ENCODE measurements at regions not wholly inside any gene's neighbourhood (a gene's known extent, or its start where the extent isn't known, plus 50 kb on each side); places are given as distances from the start of the nearest gene placed in this dataset.
"Not testable (repeated sequence)": the region's sequence is repeated elsewhere in the genome, so short reads cannot be mapped to it uniquely, and the experiment has no call there.

DNA sequence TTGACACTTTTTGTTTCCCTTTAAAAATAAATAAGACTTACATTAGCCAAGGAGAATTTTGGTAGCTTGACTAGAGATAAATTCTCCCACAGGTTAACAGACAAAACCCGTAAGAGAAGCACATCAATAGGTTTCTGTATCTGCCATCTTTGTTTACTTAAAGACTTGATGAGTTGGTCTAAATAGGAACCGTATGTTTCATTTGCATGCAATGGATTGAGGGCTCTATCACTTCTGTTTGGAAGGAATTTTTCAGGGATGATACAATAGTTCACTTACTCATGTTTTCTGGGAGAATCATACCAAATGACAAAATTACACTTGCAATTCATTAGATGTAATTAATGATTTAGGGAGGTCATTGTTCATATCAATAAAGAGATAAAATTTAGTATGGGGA is 631.5 kb upstream of the NR2F2 start:
- no peak for DNase-seq (ENCODE audit: low read depth)
- no peak overlapping the region for H3K4me3 ChIP-seq (ENCODE audit: control insufficient read depth, low read depth, low read length)
- TF ChIP-seq, protein P1, sequence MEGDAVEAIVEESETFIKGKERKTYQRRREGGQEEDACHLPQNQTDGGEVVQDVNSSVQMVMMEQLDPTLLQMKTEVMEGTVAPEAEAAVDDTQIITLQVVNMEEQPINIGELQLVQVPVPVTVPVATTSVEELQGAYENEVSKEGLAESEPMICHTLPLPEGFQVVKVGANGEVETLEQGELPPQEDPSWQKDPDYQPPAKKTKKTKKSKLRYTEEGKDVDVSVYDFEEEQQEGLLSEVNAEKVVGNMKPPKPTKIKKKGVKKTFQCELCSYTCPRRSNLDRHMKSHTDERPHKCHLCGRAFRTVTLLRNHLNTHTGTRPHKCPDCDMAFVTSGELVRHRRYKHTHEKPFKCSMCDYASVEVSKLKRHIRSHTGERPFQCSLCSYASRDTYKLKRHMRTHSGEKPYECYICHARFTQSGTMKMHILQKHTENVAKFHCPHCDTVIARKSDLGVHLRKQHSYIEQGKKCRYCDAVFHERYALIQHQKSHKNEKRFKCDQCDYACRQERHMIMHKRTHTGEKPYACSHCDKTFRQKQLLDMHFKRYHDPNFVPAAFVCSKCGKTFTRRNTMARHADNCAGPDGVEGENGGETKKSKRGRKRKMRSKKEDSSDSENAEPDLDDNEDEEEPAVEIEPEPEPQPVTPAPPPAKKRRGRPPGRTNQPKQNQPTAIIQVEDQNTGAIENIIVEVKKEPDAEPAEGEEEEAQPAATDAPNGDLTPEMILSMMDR (IDR thresholded peaks at IDR 0.05; ENCODE audit: control insufficient read depth, insufficient read depth, low read depth, low read length, missing control alignments), result no peak

GRCh38 chr15:95699578-95699977 is 630.9 kb upstream of the NR2F2 start:
- TF ChIP-seq, protein P1 (IDR thresholded peaks at IDR 0.05; ENCODE audit: control insufficient read depth, insufficient read depth, low read depth, low read length, missing control alignments), result no peak
- no peak for DNase-seq (ENCODE audit: low read depth)
- H3K4me3 ChIP-seq (ENCODE audit: control insufficient read depth, low read depth, low read length), result no peak overlapping the region

DNA sequence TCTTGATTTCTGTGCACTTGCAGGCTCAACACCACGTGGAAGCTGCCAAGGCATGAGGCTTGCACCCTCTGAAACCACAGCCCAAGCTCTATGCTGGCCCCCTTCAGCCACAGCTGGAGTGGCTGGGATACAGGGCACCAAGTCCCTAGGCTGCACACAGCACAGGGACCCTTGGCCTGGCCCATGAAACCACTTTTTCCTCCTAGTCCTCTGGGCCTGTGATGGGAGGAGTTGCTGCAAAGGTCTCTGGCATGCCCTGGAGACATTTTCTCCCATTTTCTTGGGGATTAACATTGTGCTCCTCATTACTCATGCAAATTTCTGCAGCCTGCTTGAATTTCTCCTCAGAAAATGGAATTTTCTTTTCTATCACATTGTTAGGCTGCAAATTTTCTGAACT is 629.8 kb upstream of the NR2F2 start:
- DNase-seq (ENCODE audit: low read depth); H3K4me3 ChIP-seq (ENCODE audit: control insufficient read depth, low read depth, low read length): not testable (repeated sequence)

DNA sequence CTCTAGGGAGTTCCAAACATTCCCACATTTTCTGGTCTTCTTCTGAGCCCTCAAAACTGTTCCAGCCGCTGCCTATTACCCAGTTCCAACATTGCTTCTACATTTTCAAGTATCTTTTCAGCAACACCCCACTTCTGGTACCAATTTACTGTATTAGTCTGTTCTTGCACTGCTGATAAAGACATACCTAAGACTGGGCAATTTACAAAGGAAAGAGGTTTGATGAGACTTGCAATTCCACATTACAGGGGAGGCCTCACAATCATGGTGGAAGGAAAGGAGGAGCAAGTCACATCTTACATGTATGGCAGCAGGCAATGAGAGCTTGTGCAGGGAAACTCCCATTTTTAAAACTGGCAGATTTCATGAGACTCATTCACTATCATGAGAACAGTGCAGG is 629.1 kb upstream of the NR2F2 start:
- no peak for DNase-seq (ENCODE audit: low read depth)
- TF ChIP-seq, protein P1 (IDR thresholded peaks at IDR 0.05; ENCODE audit: control insufficient read depth, insufficient read depth, low read depth, low read length, missing control alignments), result no peak
- H3K4me3 ChIP-seq (ENCODE audit: control insufficient read depth, low read depth, low read length), result no peak overlapping the region

DNA sequence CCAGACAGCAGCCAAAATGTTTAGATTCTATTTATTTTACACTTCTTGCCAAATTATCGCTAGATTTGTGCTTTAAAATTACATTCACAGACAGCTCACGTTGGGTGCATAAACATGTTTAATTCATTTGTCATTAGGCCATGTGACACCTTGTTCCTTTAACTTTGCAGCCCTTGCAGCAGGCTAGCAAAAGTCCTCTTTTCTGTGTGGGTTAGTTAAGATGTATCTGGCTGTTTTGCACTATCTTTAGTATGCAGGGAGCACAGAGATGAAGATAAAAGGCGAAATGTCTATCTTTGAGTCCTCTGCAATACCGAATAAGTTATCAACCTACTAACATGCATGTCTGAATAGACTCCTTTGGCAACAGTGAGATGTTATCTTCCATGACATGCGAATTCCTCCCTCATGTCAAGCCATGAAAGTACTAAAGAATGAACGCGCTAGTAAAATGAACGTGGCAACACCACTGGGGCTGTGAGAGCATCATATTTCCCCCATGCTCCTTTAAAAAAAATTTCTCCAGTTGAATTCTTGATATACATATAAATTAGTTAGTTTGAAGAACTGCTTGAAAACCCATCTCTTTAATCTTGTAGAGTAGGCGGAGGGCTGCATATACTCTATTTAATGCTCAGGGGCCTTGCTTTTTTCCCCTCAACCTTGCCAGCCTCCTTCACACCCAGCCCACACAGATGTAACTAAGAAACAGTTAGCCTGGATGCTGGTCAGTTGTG is 620.4 kb upstream of the NR2F2 start:
- DNase-seq (ENCODE audit: low read depth), result no peak
- TF ChIP-seq, protein P1 (IDR thresholded peaks at IDR 0.05; ENCODE audit: control insufficient read depth, insufficient read depth, low read depth, low read length, missing control alignments), result no peak
- no peak overlapping the region for H3K4me3 ChIP-seq (ENCODE audit: control insufficient read depth, low read depth, low read length)

DNA sequence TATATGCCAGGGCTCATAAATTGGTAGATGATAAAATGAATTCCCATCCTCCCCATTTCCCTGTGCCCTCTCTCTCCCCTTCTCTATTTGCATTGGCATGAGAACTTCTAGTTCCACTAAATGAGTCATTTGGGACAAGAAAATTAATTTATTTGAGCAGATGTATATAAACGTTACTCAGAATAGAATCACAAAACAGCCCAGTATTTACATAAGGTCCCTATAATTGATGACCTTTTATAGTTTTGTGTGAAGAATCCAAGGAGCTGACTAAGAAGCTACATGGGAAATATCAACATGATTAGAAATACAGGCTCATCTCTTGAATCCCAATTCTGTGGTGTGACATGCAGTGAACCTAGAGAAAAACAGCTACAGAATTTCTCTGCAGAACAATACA is 617.7 kb upstream of the NR2F2 start:
- DNase-seq (ENCODE audit: low read depth), result no peak
- no peak overlapping the region for H3K4me3 ChIP-seq (ENCODE audit: control insufficient read depth, low read depth, low read length)
- TF ChIP-seq, protein P1 (IDR thresholded peaks at IDR 0.05; ENCODE audit: control insufficient read depth, insufficient read depth, low read depth, low read length, missing control alignments), result no peak

DNA sequence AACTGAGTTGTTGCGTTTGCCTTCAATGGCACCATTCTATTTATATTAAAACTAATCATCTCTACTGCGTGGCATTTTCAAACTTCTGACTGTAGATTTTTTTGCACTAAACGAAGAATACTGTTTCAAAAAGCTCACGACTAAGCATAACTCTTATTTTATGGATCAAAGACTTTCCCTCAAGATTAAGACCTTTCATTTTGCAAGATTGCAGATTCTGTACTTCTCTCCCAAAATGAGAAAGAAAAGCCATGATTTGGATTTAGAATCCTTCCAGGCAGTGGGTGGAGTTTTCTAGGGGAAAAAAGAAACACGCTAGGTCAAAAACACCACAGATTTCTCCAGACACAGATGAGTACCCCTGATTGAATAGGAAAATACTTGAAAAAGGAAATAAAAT is 617.2 kb upstream of the NR2F2 start:
- H3K4me3 ChIP-seq (ENCODE audit: control insufficient read depth, low read depth, low read length), result no peak overlapping the region
- DNase-seq (ENCODE audit: low read depth), result no peak
- TF ChIP-seq, protein P1 (IDR thresholded peaks at IDR 0.05; ENCODE audit: control insufficient read depth, insufficient read depth, low read depth, low read length, missing control alignments), result no peak

Measured in AG09309 (cell line).